HG02571 (cell line): ENCODE measurements at regions not wholly inside any gene's neighbourhood (a gene's known extent, or its start where the extent isn't known, plus 50 kb on each side); places are given as distances from the start of the nearest gene placed in this dataset.

ENCODE experiments used
- ATAC-seq: cut with Tn5 transposase; IDR thresholded peaks from one replicate; pipeline ENCODE4 v1.9.1; 2021; ENCODE audit warnings: mild to moderate bottlenecking, moderate library complexity; ENCODE audit not compliant: unreplicated experiment

DNA sequence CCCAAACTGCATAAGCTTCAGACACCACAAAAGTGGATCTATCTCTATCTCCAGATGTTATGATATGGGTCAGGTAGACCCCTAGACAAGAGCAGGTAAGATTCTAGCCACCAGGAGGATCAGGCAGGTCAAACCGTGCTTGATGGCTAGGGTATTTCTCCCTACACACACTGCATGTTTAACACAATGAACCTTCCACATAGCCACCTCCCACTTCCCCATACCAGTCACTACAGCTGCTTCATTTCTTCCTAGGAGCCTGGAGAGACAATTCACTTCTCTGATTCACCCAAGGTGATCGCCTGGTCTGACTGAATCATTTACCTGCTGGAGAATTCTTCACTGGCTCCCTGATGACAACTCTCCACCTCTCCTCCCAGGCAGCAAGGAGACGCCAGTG is 66.0 kb upstream of the MYCN start:
- no peak for ATAC-seq

DNA sequence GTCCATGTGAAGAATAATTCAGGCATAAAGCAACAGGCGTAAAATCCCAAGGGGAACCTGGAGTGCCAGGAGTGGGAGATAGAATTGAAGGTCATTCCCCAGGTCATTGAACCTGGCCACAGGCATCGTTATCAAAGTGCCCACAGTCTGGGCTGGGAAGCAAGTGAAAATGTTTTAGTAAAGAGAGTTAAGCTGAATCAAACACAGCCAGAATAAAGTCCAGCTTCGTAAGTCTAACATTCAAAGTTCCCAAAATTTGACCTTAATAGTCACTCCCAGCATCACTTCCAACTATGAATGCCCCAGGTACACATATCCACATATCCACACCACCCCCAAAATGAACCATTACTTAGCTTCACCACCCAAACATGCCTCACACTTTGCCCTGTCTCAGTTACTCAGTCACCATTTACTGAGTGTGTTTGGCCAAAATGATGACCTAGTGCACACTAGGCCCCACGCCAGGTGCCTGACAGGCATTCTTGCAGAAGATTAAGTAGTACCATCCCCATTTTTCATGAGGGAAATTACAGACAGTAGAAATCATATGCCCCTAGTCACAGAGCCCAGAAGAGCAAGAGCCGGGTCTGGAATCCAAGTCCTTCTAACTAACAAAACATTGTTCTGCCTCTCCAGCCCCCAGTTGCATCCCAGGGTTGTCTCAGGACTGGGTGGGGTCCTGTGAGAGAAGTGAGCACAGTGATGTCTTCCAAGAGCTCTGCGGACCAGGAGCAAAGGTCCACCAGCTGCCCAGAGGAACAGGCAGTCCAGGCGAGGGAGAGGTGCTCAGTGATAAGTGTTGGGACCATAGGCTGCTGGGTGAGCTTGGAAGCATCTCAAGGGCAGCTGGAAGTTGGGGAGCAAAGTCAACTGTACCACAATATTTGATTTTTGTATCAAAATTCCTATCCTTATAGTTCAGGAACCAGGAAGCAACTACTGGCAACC is 65.2 kb upstream of the MYCN start:
- no peak for ATAC-seq

DNA sequence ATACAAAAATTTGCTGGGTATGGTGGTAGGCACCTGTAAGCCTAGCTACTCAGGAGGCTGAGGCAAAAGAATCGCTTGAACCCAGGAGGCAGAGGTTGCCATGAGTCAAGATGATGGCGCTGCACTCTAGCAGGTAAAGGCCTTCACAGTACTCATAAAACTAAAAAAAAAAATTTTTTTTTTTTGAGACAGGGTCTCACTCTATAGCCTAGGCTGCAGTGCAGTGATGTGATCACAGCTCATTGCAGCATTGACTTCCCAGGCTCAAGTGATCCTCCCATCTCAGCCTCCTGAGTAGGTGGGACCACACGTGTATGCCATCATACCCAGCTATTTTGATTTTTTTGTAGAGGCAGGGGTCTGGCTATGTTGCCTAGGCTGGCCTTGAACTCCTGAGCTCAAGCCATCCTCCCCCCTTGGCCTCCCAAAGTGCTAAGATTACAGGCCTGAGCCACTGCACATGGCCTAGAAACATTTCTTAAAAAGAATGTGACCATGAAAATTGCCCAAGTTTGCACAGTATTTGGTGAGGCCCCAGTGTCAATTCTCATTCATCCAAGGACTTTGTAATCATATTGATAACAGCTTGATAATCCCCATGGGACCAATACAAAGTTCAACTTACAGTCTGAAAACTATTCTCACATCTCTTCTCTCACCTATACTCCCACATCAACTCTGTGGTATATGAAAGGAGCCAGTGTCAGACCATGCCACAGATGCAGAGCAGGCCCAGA is 64.2 kb upstream of the MYCN start:
- no peak for ATAC-seq

DNA sequence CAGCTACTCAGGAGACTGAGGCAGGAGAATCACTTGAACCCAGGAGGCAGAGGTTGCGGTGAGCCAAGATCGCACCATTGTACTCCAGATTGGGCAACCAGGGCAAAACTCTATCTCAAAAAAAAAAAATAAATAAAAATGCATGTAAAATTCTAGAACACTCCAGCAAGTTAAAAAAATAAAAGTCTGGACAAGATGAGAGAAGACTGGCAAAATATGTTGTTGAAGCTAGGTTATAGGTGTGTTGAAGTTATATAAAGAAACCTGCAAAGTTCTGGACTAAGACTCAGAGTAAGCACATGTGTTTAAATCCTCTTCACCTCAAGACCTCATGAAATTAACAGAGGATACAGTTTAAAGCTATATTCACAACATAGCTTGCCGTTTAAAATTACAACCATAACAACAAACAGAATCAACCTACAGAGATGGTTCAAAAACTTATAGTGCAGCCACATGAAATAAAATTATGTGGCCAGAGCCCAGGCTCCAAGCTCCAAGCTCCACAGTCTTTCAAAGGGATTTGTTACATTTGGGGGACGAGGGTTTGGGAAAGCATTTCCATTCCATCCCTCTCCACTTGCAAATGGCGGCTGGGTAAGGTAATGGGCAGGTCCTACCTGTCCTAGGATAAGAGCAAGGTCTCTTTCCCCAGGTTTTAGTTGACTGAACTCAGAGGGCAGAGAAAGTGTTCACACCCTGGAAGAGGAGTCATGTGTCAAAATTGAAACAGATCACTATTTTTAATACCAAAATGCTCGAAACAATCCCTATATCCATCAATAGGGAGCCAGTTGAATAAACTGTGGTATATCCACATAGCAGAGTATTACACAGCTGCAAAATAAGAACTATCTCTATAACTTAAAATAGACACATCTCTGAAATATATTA is 59.9 kb upstream of the MYCN start:
- ATAC-seq, result no peak

GRCh38 chr2:15881120-15881433 is 59.3 kb upstream of the MYCN start:
- no peak for ATAC-seq

GRCh38 chr2:15881676-15882075 is 58.7 kb upstream of the MYCN start:
- ATAC-seq, result no peak

GRCh38 chr2:15882761-15883497 is 57.4 kb upstream of the MYCN start:
- ATAC-seq, result no peak

GRCh38 chr2:15883684-15884083 is 56.7 kb upstream of the MYCN start:
- no peak for ATAC-seq

- no peak for ATAC-seq
Observed at GRCh38 chr2:15884790-15885189, 55.6 kb upstream of the MYCN start.

DNA sequence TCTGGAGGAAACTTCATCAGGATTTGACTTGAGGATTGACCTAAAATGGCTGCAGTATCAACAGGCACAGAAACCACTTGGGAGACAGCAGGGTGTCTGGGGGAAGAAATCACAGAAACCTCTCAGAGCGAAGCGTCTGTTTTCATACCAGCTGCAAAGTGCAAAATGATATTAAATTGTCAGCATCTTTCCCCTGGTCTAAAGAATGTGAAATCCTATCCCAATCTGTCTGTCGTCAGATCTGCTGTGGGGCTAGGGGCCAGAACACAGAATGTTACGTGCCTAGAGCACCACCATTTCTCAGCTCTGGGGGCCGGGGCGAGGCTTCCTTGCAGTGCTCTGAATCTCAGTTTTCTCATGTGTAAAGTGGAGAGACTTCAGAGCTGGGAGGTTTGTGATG is 54.1 kb upstream of the MYCN start:
- no peak for ATAC-seq

GRCh38 chr2:15889442-15890123 is 50.8 kb upstream of the MYCN start:
- ATAC-seq, result no peak

GRCh38 chr2:15890124-15890754 is 50.1 kb upstream of the MYCN start:
- ATAC-seq, result no peak
